K562 (cell line): ENCODE measurements at regions not wholly inside any gene's neighbourhood (a gene's known extent, or its start where the extent isn't known, plus 50 kb on each side); places are given as distances from the start of the nearest gene placed in this dataset.

ENCODE experiments used
- BDP1 ChIP-seq: IDR thresholded peaks from 3 replicates; pipeline ENCODE4 v1.6.1; 2011; ENCODE audit not compliant: insufficient read length, insufficient read depth
- LCOR ChIP-seq: sonication (generic); formaldehyde crosslinking; IDR thresholded peaks from 2 replicates; pipeline ENCODE4 v1.8.0; 2022; ENCODE audit warnings: mild to moderate bottlenecking, missing genetic modification reagents
- NFE2 ChIP-seq: IDR thresholded peaks from 2 replicates; pipeline ENCODE4 v1.6.1; 2014; ENCODE audit warnings: antibody characterized with exemption, low read depth
- POLR3G ChIP-seq: IDR thresholded peaks from 2 replicates; pipeline ENCODE4 v1.6.1; 2011; ENCODE audit not compliant: insufficient read length, insufficient replicate concordance; ENCODE audit errors: extremely low read depth
- SETDB1 ChIP-seq: IDR thresholded peaks from one replicate; pipeline ENCODE4 v1.6.1; 2012; ENCODE audit warnings: low read length, control low read depth, inconsistent platforms
- SMARCA4 ChIP-seq: fragments of 450-650 bp; IDR thresholded peaks from 2 replicates; pipeline ENCODE4 v1.6.1; 2016
- TAF15 ChIP-seq: fragments of 200-400 bp; formaldehyde crosslinking; IDR thresholded peaks from 2 replicates; pipeline ENCODE4 v1.6.1; 2017; ENCODE audit warnings: mild to moderate bottlenecking, low read depth, low read length, moderate library complexity
- TCFL5 ChIP-seq: fragments of 250-450 bp; sonication (Bioruptor Pico); conservative IDR thresholded peaks from 2 replicates; pipeline ENCODE4 v1.6.1; 2021; ENCODE audit warnings: mild to moderate bottlenecking, moderate library complexity, matching md5 sums
- ZBTB2 ChIP-seq: fragments of 450-650 bp; IDR thresholded peaks from 2 replicates; pipeline ENCODE4 v1.6.1; 2016; ENCODE audit warnings: antibody characterized with exemption
- ZBTB26 ChIP-seq: fragments of 450-650 bp; formaldehyde crosslinking; IDR thresholded peaks from 2 replicates; pipeline ENCODE4 v1.4.0; 2022; ENCODE audit warnings: missing genetic modification characterization
- ZBTB40 ChIP-seq, 2 experiments: fragments of 450-650 bp in 1 of 2; sonication (generic) in 1 of 2; formaldehyde crosslinking in 1 of 2; IDR thresholded peaks; 2 replicates each; pipeline versions ENCODE4 v1.7.1 to v1.9.0; 2016 to 2022; ENCODE audit warnings: inconsistent platforms in 1 of 2, mild to moderate bottlenecking in 1 of 2, missing genetic modification reagents in 1 of 2
- ZNF124 ChIP-seq: sonication (generic); formaldehyde crosslinking; IDR thresholded peaks from 2 replicates; pipeline ENCODE4 v1.8.1; 2022; ENCODE audit warnings: missing genetic modification reagents
- ZNF239 ChIP-seq: fragments of 250-450 bp; sonication (Bioruptor Pico); IDR thresholded peaks from 2 replicates; pipeline ENCODE4 v1.4.0; 2020; ENCODE audit warnings: mild to moderate bottlenecking
- ZSCAN29 ChIP-seq: fragments of 450-650 bp; IDR thresholded peaks from 2 replicates; pipeline ENCODE4 v1.6.1; 2017
- TF ChIP-seq, protein P1 (sequence below): IDR thresholded peaks from 2 replicates; pipeline ENCODE4 v1.6.1; 2012; ENCODE audit warnings: low read depth, low read length, improper control_type of control experiment, borderline replicate concordance

DNA sequence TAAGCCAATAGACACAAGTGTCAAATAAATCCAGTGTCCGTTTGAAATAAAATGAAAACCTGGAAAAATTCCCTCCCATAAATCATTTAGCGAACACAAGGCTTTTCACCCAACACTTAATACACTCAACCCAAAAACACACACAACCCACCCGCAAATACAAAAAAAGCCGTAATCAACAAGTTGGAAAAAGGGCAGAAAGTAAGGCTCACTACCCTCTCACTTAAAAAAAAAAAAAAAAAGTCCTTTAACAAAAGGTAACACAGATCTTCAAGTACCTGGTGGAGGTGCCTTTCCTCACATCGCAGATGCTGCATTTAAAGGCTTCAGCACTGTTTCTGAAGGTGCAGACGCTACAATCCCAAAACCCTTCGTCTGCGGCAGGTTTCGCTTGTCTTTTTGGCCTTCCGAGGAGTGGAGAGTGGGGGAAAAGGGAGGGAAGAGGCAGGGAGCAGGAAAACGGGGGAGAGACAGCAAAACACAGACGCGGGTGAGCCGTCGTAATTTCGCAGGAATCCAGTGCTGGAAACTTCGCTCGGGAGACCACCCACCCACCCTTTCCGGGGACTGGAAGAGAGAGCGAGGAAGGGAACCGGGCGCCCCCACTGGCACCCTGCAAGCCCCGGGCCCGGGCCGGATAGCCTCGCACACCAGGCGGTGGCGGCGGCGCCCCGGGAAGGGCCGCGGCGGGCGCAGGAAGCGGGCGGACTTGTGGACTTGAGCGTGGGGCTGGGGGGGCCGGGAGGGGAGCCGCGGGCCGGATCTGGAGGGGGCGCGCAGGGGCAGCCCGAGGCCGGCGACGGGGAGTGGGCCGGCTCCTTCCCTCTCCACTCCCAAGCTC is 401.8 kb downstream of the SHQ1 start, which contains the start of gene RYBP (continued):
- peak; percentile 56; the same call in 1 of the 2 replicates for TF ChIP-seq ZBTB26
- no peak for TF ChIP-seq TAF15
- no peak for TF ChIP-seq SETDB1
- TF ChIP-seq LCOR (CRISPR knock-in tag) = no peak
- TF ChIP-seq, protein P1, sequence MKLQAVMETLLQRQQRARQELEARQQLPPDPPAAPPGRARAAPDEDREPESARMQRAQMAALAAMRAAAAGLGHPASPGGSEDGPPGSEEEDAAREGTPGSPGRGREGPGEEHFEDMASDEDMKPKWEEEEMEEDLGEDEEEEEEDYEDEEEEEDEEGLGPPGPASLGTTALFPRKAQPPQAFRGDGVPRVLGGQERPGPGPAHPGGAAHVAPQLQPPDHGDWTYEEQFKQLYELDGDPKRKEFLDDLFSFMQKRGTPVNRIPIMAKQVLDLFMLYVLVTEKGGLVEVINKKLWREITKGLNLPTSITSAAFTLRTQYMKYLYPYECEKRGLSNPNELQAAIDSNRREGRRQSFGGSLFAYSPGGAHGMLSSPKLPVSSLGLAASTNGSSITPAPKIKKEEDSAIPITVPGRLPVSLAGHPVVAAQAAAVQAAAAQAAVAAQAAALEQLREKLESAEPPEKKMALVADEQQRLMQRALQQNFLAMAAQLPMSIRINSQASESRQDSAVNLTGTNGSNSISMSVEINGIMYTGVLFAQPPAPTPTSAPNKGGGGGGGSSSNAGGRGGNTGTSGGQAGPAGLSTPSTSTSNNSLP = no peak
- no peak for TF ChIP-seq TCFL5 (CRISPR knock-in tag)
- TF ChIP-seq ZBTB40 (IDR thresholded peaks at IDR 0.05) = peak; percentile 20; the same call in 1 of the 2 replicates
- TF ChIP-seq ZBTB40 (CRISPR knock-in tag; IDR thresholded peaks at IDR 0.05) = no peak
- no peak for TF ChIP-seq BDP1
- TF ChIP-seq POLR3G = no peak
- TF ChIP-seq ZNF239 = no peak
- TF ChIP-seq ZBTB2 = no peak
- no peak for TF ChIP-seq ZNF124
- TF ChIP-seq NFE2 = no peak
- no peak for TF ChIP-seq ZSCAN29
- no peak for TF ChIP-seq SMARCA4
